ENCODE measurements at regions not wholly inside any gene's neighbourhood (a gene's known extent, or its start where the extent isn't known, plus 50 kb on each side); places are given as distances from the start of the nearest gene placed in this dataset.

DNA sequence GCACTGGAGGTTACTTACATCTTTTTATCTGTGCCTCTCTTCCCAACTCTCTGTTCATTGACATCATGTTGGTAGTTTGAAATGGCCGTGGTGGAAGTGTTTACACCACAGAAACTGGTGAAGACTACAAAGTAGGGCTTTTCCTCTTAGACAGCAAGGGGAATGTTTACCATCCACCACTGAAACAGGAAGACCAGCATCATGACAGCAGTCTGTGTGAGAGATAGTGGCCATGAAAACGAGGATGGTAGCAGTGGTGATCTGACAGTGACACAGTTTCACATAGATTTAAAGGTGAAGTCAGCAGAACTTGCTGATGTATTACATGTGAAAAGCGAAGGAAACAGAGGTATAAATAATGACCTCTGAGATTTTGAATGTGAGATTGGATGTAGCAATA, 115.7 kb downstream of the CCDC71L start:
- no peaks in the 10 kb centered on the region for H3K27me3 ChIP-seq
- DNase-seq: no peak
- H3K4me1 ChIP-seq (ENCODE audit: insufficient read depth): peaks cover 2% of the 10 kb centered on the region
- no peaks in the 10 kb centered on the region for H3K36me3 ChIP-seq
- intact Hi-C loops (cut with DNase I): loop anchor here in 1 of 4 donors (10.0 kb wide), 2 partner anchors 110 to 190 kb away; no protein-coding TSS in a partner anchor
- H3K4me3 ChIP-seq: no peak overlapping the region
- H3K27ac ChIP-seq: no peak overlapping the region
- WGBS, 3 donors: 65 to 80% (median 72%) methylated on average over 3 of the region's 3 CpGs
- TF ChIP-seq EP300 (IDR thresholded peaks at IDR 0.05): no peak
- TF ChIP-seq, protein P1, sequence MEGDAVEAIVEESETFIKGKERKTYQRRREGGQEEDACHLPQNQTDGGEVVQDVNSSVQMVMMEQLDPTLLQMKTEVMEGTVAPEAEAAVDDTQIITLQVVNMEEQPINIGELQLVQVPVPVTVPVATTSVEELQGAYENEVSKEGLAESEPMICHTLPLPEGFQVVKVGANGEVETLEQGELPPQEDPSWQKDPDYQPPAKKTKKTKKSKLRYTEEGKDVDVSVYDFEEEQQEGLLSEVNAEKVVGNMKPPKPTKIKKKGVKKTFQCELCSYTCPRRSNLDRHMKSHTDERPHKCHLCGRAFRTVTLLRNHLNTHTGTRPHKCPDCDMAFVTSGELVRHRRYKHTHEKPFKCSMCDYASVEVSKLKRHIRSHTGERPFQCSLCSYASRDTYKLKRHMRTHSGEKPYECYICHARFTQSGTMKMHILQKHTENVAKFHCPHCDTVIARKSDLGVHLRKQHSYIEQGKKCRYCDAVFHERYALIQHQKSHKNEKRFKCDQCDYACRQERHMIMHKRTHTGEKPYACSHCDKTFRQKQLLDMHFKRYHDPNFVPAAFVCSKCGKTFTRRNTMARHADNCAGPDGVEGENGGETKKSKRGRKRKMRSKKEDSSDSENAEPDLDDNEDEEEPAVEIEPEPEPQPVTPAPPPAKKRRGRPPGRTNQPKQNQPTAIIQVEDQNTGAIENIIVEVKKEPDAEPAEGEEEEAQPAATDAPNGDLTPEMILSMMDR (IDR thresholded peaks at IDR 0.05): no peak
- no peak for TF ChIP-seq POLR2A (IDR thresholded peaks at IDR 0.05)
- no peaks in the 10 kb centered on the region for H3K9me3 ChIP-seq

DNA sequence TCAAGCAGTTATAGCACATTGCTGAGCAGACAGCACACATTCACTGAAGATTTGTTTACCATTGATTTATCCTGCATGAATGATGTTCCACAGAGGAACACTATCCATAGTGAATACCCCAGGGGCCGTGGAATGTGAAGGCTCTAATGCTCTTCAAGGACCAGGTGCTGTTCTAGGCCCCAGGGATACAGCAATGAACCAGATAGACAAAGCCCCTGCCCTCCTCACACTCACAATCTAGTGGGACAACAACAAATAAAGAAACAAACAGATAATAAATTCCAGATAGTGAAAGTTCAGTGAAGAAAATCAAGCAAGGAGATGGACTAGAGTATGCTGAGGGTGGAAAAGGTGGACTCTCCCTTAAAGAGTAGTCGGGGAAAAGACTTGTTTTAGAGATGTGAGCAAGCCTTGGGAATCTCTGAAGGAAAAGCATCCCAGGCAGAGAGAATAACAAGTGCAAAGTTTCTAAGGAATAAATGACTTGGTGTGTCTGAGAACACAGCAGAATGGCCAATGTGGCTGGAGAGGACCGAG, 117.7 kb downstream of the CCDC71L start:
- TF ChIP-seq, protein P1 (IDR thresholded peaks at IDR 0.05): no peak
- no peak for TF ChIP-seq POLR2A (IDR thresholded peaks at IDR 0.05)
- no peak for TF ChIP-seq EP300 (IDR thresholded peaks at IDR 0.05)
- no peaks in the 10 kb centered on the region for H3K27me3 ChIP-seq
- intact Hi-C loops (cut with DNase I): loop anchor here in 1 of 4 donors (10.0 kb wide), 2 partner anchors 112 to 192 kb away; no protein-coding TSS in a partner anchor
- WGBS, 3 donors: 60 to 67% (median 61%) methylated on average over 3 of the region's 3 CpGs
- H3K4me1 ChIP-seq (ENCODE audit: insufficient read depth): peaks cover 2% of the 10 kb centered on the region
- no peak for DNase-seq
- H3K27ac ChIP-seq: peak overlapping the region; percentile 2 to 30
- H3K9me3 ChIP-seq: no peaks in the 10 kb centered on the region
- H3K36me3 ChIP-seq: no peaks in the 10 kb centered on the region
- no peak overlapping the region for H3K4me3 ChIP-seq

DNA sequence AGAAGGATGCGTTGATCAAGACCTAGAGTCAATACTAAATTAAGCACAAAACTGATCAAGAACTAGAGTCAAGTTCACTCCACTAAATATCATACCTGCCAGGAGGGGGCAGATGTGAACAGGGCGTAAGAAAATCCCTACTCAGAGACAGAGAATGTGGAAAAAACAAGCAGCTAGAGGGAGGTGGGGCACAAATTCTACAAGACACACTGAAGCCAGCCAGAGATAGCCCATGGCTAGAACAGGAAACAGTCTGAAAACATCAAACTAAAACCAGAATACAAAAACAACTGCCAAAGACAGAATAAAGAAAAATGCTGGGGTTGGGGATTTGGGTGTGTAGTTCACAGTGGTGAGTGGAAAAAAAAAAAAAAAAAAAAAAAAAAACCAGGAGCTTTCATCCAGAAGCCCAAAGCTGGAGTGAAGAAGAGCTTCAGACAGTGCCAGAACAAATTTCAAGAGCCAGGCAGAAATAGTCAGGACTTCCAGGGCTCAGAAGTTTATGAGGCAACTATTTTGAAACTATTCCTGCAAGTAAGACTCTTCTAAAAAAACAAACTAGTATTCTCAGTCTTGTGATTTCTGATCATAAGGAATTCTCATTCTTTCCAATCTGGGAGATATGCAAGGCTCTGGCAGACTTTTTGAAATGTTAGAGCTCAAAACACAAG, 118.3 kb downstream of the CCDC71L start:
- H3K4me1 ChIP-seq (ENCODE audit: insufficient read depth): peaks cover 2% of the 10 kb centered on the region
- WGBS, 3 donors: 20 to 34% (median 26%) methylated on average over 2 of the region's 2 CpGs
- no peaks in the 10 kb centered on the region for H3K9me3 ChIP-seq
- no peaks in the 10 kb centered on the region for H3K27me3 ChIP-seq
- intact Hi-C loops (cut with DNase I): loop anchor here in 1 of 4 donors (10.0 kb wide), 2 partner anchors 112 to 192 kb away; no protein-coding TSS in a partner anchor
- TF ChIP-seq, protein P1 (IDR thresholded peaks at IDR 0.05): peak in 2 of 3 donors; percentile 40 to 50
- TF ChIP-seq POLR2A (IDR thresholded peaks at IDR 0.05) (no peak), EP300 (IDR thresholded peaks at IDR 0.05) (no peak)
- DNase-seq: peak in 4 of 5 donors; percentile 21 to 66 (median 43)
- H3K36me3 ChIP-seq: no peaks in the 10 kb centered on the region
- peak overlapping the region; percentile 2 to 30 for H3K27ac ChIP-seq
- no peak overlapping the region for H3K4me3 ChIP-seq

DNA sequence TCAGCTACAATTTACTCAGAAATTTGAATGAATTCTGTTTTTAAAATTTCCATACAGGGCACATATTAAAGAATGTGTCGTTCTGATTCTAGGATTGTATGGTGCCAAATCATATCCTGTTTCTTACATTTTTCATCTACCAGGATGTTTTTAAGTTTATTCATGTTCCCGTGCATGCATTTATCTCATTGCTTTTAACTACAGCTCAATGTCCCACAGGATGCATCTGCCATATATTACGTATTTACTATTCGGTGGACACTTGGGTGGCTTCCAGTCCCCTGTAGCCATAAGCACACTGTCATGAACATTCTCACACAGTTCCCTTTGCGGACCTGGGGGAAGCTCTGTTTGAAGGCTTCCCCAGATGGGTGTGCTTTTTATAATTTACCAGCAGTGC, 122.3 kb downstream of the CCDC71L start:
- intact Hi-C loops (cut with DNase I): no loop called here

More for the DNA sequence above, 122.3 kb downstream of the CCDC71L start:
- Histone ChIP-seq H3K36me3 (no peaks in the 10 kb centered on the region), H3K4me1 (ENCODE audit: insufficient read depth) (peaks cover 2% of the 10 kb centered on the region), H3K27me3 (no peaks in the 10 kb centered on the region), H3K4me3 (no peak overlapping the region), H3K9me3 (no peaks in the 10 kb centered on the region), H3K27ac (no peak overlapping the region)
- TF ChIP-seq, protein P1 (IDR thresholded peaks at IDR 0.05): no peak
- TF ChIP-seq EP300 (IDR thresholded peaks at IDR 0.05) (no peak), POLR2A (IDR thresholded peaks at IDR 0.05) (no peak)
- WGBS, 3 donors: 79 to 83% (median 80%) methylated on average over 5 of the region's 5 CpGs
- no peak for DNase-seq
